Uterus (tissue), 2 donors: ENCODE measurements at regions not wholly inside any gene's neighbourhood (a gene's known extent, or its start where the extent isn't known, plus 50 kb on each side); places are given as distances from the start of the nearest gene placed in this dataset.

Source experiments
- CTCF ChIP-seq, 4 experiments: fragments of 200-600 bp in 2 of 4; fragments of 450-650 bp in 2 of 4; sonication (generic) in 2 of 4; IDR thresholded peaks; one replicate each; pipeline ENCODE4 v1.5.1; 2016 to 2019; ENCODE audit warnings: antibody characterized with exemption in 4 of 4, mild to moderate bottlenecking in 2 of 4, moderate library complexity in 1 of 4
- POLR2A ChIP-seq, 2 donors: fragments of 450-650 bp; IDR thresholded peaks; one replicate each; pipeline ENCODE4 v1.6.1; 2016; ENCODE audit warnings: antibody characterized with exemption in 2 of 2, mild to moderate bottlenecking in 1 of 2, moderate library complexity in 1 of 2

- TF ChIP-seq CTCF (IDR thresholded peaks at IDR 0.05) (no peak), POLR2A (IDR thresholded peaks at IDR 0.05) (no peak)
Observed at GRCh38 chr15:98402486-98402885, 245.9 kb upstream of the IGF1R start.
